Retinal pigment epithelial cell (primary cell): ENCODE measurements at regions not wholly inside any gene's neighbourhood (a gene's known extent, or its start where the extent isn't known, plus 50 kb on each side); places are given as distances from the start of the nearest gene placed in this dataset.

Experiments used
- DNase-seq: peaks from one replicate; pipeline ENCODE4 v3.0.0-alpha.2; 2010; ENCODE audit warnings: low read depth
- H3K4me3 ChIP-seq: 2 replicates; pipeline ENCODE4 v1.5.1; 2011; ENCODE audit warnings: mild to moderate bottlenecking, low read length, control low read depth, moderate library complexity
- TF ChIP-seq, protein P1 (sequence below): conservative IDR thresholded peaks from 2 replicates; pipeline ENCODE4 v1.5.1; 2011; ENCODE audit warnings: low read depth, low read length, control low read depth, inconsistent platforms

DNA sequence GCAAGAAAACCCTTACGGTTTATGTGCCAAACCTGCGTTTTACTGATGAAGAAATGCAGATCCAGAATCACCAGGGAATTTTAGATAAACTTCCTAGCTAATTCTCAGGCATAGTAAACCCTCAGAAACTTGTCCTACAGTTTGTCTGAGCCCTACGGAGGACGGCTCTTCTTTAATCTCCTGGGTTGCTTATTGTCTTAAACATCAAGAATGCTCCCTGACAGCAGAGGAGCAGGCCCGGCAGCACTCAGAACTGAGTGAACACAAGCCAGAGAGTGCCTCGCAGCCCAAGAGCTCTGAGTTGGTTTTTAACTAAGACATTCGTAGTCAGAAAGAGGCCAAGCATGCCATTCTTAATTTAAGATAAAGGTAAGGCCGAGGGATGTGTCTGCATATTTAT is 114.7 kb upstream of the ERCC6L2 start:
- TF ChIP-seq, protein P1, sequence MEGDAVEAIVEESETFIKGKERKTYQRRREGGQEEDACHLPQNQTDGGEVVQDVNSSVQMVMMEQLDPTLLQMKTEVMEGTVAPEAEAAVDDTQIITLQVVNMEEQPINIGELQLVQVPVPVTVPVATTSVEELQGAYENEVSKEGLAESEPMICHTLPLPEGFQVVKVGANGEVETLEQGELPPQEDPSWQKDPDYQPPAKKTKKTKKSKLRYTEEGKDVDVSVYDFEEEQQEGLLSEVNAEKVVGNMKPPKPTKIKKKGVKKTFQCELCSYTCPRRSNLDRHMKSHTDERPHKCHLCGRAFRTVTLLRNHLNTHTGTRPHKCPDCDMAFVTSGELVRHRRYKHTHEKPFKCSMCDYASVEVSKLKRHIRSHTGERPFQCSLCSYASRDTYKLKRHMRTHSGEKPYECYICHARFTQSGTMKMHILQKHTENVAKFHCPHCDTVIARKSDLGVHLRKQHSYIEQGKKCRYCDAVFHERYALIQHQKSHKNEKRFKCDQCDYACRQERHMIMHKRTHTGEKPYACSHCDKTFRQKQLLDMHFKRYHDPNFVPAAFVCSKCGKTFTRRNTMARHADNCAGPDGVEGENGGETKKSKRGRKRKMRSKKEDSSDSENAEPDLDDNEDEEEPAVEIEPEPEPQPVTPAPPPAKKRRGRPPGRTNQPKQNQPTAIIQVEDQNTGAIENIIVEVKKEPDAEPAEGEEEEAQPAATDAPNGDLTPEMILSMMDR: no peak
- DNase-seq: no peak
- no peak overlapping the region for H3K4me3 ChIP-seq

DNA sequence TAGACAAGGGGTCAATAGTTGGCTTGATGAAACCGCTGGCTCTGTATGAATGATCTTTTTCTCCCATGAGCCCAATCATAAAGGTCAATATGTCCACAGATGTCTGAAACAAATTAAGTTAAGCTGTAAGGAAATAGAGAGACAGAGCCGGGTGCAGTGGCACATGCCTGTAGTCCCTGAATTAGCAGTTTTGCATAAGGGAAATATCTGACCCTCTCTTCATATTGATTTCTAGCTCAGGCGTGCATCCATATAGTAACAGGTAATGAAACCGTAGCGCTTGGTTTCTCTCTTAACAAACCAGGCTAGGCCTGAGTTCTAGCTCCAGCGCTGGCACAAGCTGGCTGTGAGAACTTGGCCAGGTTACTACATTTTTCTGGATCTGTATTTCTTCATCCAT is 118.1 kb upstream of the ERCC6L2 start:
- H3K4me3 ChIP-seq: no peak overlapping the region
- TF ChIP-seq, protein P1: no peak
- DNase-seq: no peak

DNA sequence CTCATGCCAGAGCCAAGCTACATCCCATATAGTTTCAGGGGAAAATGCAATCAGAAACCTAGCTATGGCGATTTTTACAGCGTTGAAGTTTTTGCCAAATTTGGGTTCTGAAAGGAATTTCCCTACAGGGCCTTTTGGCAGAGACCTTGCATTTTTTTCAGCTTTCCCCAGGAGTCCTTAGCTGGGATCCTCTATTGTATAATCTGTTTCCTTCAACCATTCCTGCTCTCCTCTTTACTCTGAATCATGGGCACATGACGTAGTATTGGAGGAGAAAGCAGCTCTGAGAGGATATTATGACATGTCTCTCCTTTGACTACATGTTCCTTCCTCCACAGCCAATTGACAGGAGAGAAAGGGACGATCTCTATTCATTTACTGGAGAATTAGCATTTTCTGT is 118.5 kb upstream of the ERCC6L2 start:
- TF ChIP-seq, protein P1: no peak
- no peak for DNase-seq
- no peak overlapping the region for H3K4me3 ChIP-seq

DNA sequence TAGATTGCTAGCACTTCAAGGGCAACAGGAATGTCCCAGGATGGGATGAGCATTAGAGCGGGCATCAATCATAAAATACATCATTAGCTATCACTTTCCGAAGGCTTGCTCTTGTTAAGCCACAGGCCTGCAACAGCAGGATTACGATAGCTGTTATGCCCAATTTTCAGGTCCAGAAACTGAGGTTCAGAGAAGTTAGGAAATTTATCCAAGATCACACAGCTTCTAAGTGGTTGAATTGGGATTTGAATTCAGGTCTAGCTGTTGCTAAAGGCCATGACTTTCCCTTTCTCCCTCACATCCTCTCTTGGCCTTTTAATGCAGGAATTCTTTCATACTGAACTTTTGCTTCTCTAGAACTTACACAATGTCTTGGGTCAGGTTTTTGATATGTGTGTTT is 119.4 kb upstream of the ERCC6L2 start:
- TF ChIP-seq, protein P1: no peak
- no peak overlapping the region for H3K4me3 ChIP-seq

DNA sequence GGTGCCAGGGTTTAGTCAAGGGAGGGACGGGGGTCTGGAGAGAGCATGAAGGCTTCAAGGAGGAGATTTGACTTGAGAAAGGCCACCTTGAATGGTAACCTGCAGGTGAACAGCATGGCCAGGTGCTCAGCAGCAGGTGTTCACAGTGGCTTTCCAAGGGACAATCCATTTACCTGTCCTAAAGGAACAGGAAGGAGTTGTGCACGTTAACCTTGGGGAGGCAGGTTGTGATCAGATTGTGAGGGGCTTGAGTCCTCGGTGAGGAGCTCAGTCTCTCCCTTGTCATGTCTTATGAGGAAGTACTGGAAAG is 120.1 kb upstream of the ERCC6L2 start:
- TF ChIP-seq, protein P1: no peak
- H3K4me3 ChIP-seq: no peak overlapping the region
- no peak for DNase-seq

More for the DNA sequence above, 119.4 kb upstream of the ERCC6L2 start:
- no peak for DNase-seq

DNA sequence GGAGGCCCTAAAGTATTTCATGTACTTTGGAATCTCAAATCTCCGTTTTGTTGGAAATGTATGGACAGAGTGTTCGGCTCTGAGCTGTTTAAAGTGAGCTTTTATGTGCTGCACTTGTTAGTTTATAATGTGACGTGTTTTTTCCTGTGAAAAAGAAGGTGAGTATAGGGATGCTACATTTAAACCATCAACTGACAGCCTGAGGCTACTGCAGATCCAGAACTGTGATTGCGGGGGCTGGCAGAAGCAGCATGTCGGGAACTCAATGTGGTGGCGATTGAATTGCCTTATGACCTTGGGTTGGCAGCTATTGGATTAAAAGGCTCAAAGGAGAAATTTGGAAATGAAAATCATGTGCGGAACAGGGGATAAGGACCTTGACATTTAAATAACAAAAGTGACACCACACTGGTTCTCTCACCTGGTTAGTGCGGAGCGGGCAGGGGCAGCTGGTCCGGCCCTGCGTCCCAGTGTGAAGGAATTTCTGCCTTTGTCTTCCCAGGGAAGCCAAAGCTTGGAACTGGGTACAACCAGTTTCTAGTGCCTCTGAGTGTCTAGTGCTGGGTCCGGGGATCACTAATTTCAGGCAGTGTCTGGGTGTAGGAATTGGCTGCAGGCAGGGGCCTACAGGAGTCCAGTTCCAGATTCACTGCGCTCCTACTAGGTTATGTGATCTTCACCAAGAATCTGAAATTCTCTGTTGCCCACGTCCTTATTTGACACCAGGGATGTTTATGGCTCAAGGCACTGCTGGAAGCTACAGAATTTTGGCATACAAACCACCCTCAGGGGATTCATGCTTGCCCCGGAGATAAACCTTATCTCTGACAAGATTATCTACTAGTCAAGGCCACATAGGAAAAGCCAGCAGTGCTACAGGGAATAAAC is 120.7 kb upstream of the ERCC6L2 start:
- no peak overlapping the region for H3K4me3 ChIP-seq
- no peak for DNase-seq
- TF ChIP-seq, protein P1: no peak
